ENCODE measurements at regions not wholly inside any gene's neighbourhood (a gene's known extent, or its start where the extent isn't known, plus 50 kb on each side); places are given as distances from the start of the nearest gene placed in this dataset.

DNA sequence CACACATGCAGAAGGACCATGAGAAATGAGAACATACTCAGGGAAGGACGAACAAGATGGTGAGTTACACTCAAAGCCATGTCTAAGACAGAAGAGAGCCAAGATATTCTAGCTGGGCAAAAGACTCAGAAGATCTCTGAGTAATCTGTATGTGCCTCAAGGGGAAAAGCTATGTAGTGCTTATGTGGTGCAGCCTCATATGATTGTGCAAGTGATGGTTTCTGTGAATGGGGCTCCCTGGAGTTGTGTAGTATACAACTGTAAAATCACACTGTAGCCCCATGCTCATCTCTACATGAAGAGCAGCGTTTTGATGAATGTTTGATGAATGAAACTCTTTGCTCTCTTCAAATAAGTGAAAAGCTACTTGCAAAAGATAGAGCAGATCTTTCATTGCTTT lies 57.5 kb downstream of the OSR1 start:
- TF ChIP-seq, protein P1, sequence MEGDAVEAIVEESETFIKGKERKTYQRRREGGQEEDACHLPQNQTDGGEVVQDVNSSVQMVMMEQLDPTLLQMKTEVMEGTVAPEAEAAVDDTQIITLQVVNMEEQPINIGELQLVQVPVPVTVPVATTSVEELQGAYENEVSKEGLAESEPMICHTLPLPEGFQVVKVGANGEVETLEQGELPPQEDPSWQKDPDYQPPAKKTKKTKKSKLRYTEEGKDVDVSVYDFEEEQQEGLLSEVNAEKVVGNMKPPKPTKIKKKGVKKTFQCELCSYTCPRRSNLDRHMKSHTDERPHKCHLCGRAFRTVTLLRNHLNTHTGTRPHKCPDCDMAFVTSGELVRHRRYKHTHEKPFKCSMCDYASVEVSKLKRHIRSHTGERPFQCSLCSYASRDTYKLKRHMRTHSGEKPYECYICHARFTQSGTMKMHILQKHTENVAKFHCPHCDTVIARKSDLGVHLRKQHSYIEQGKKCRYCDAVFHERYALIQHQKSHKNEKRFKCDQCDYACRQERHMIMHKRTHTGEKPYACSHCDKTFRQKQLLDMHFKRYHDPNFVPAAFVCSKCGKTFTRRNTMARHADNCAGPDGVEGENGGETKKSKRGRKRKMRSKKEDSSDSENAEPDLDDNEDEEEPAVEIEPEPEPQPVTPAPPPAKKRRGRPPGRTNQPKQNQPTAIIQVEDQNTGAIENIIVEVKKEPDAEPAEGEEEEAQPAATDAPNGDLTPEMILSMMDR (IDR thresholded peaks at IDR 0.05): no peak
- TF ChIP-seq POLR2A (IDR thresholded peaks at IDR 0.05): no peak

Data from heart left ventricle (tissue), 13 donors.